Activated CD8-positive, alpha-beta T cell treated with anti-CD3 and anti-CD28 coated beads for 36 hours (primary cell): ENCODE measurements at regions not wholly inside any gene's neighbourhood (a gene's known extent, or its start where the extent isn't known, plus 50 kb on each side); places are given as distances from the start of the nearest gene placed in this dataset.

ENCODE experiments used
- ATAC-seq: fragments of 200-7000 bp; cut with Tn5 transposase; one replicate; pipeline ENCODE4 v1.10.0; 2021; ENCODE audit warnings: mild to moderate bottlenecking, moderate library complexity
- CTCF ChIA-PET: fragments of 350-600 bp; sonication (Branson Sonifier 250); formaldehyde crosslinking; loops from one replicate; lab custom pipeline; 2021; ENCODE audit warnings: antibody characterized with exemption; lab: Charles Lee
- POLR2A ChIA-PET: fragments of 350-600 bp; sonication (Branson Sonifier 250); formaldehyde crosslinking; loops from one replicate; lab custom pipeline; 2021; ENCODE audit warnings: antibody characterized with exemption; lab: Charles Lee
- DNase-seq: peaks from one replicate; pipeline ENCODE4 v3.0.0-alpha.2; 2020
- H3K27ac Mint-ChIP-seq: one replicate; pipeline ENCODE4 v1.8.0; 2021; ENCODE audit warnings: mild to moderate bottlenecking, mixed read lengths
- H3K27me3 Mint-ChIP-seq: one replicate; pipeline ENCODE4 v1.8.0; 2021; ENCODE audit warnings: mixed read lengths
- H3K36me3 Mint-ChIP-seq: one replicate; pipeline ENCODE4 v1.8.0; 2021; ENCODE audit warnings: low read depth, mixed read lengths
- H3K4me1 Mint-ChIP-seq: one replicate; pipeline ENCODE4 v1.8.0; 2021; ENCODE audit warnings: low read depth, mixed read lengths
- H3K4me3 Mint-ChIP-seq: one replicate; pipeline ENCODE4 v1.8.0; 2021; ENCODE audit warnings: mild to moderate bottlenecking, moderate library complexity, mixed read lengths
- H3K9me3 Mint-ChIP-seq: one replicate; pipeline ENCODE4 v1.8.0; 2021; ENCODE audit warnings: mixed read lengths
- CTCF ChIP-seq: fragments of 200-600 bp; IDR thresholded peaks from one replicate; pipeline ENCODE4 v1.8.0; 2022; ENCODE audit warnings: antibody characterized with exemption, mild to moderate bottlenecking
- intact Hi-C: fragments of 100-400 bp; cut with micrococcal nuclease; formaldehyde crosslinking; loops from one replicate; pipeline ENCODE4 v1.10.0; 2022

DNA sequence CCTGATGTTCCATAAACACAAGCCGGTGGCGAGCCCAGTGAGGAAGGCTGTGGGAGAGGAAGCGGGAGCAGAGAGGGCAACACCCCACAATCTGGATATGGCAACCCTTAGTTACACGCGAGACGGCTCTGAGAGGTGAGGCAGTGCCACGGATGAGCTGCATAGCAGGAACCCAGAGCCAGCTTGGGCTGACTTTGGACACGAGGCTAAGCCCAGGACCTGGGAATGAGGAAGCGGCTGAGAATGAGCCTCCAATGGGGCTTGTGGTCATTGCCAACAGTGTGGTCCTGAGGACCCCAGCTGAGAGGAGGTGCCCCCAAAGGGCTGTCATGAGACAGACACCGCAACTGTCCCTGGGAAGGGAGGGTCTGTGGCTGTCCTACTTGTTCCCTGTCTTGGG, 160.0 kb upstream of the SMIM23 start:
- TF ChIP-seq CTCF, result no peak

DNA sequence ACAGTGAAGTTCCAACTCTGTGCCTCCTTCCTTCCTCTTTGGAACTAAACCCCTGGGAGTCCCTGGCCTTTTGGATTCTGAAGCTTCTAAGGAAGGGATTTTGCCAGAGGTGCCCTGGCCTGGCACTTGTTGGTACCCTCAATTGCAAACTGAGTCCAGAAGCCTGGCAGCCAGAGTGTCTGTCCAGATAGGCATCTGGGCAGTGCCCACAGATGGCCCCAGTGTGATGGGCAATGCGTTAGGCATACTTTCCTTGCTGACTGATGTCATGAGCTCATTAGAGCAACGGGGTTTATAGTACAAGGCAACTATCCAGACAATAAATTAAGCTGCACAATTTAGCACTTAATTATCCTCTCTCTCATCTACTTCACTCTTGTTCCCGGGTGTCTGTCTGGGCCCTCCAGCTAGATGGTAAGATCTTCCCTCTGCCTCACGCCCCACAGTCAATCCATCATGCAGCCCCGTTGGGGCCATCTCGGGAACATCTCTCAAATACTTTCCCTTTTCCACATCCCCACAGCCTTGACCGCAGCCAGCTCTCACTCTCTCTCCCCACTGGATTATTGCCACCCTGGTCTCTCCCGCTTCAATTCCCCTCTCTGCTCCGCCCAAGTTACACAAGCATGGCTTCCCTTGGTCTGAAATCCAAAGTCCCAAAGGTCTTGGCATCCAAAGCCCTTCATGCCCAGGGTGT, 157.5 kb upstream of the SMIM23 start:
- Mint-ChIP-seq H3K27ac (no peak overlapping the region), H3K9me3 (no peaks in the 10 kb centered on the region), H3K4me3 (no peak overlapping the region), H3K4me1 (no peaks in the 10 kb centered on the region), H3K36me3 (no peaks in the 10 kb centered on the region), H3K27me3 (peaks cover 20% of the 10 kb centered on the region)
- DNase-seq, result no peak
- POLR2A ChIA-PET, result no interaction called here
- intact Hi-C loops, result no loop called here
- CTCF ChIA-PET, result no interaction called here
- no peak for TF ChIP-seq CTCF
- no peak for ATAC-seq

More for the DNA sequence above, 160.0 kb upstream of the SMIM23 start:
- no peak overlapping the region for H3K27ac Mint-ChIP-seq
- intact Hi-C loops, result no loop called here
- no peaks in the 10 kb centered on the region for H3K36me3 Mint-ChIP-seq
- no peak for DNase-seq
- H3K4me3 Mint-ChIP-seq, result no peak overlapping the region
- H3K9me3 Mint-ChIP-seq, result no peaks in the 10 kb centered on the region
- ChIA-PET POLR2A (no interaction called here), CTCF (no interaction called here)
- ATAC-seq, result no peak
- H3K27me3 Mint-ChIP-seq, result peaks cover 14% of the 10 kb centered on the region
- no peaks in the 10 kb centered on the region for H3K4me1 Mint-ChIP-seq

- no peak for TF ChIP-seq CTCF
- intact Hi-C loops, result no loop called here
- Mint-ChIP-seq H3K27me3 (peaks cover 20% of the 10 kb centered on the region), H3K36me3 (no peaks in the 10 kb centered on the region), H3K4me3 (no peak overlapping the region), H3K27ac (no peak overlapping the region), H3K4me1 (no peaks in the 10 kb centered on the region), H3K9me3 (no peaks in the 10 kb centered on the region)
- ChIA-PET CTCF (interaction anchor here (0.6 kb wide), 1 partner anchor 29 kb away, joined by 3 read pairs; no protein-coding TSS in a partner anchor), POLR2A (no interaction called here)
- ATAC-seq, result no peak
- DNase-seq, result no peak
These were observed 157.0 kb upstream of the SMIM23 start for GRCh38 chr5:171628633-171628974.

GRCh38 chr5:171629221-171629620, 156.4 kb upstream of the SMIM23 start:
- Mint-ChIP-seq H3K27ac (no peak overlapping the region), H3K27me3 (peaks cover 22% of the 10 kb centered on the region)
- CTCF ChIA-PET, result interaction anchor here (0.6 kb wide), 1 partner anchor 29 kb away, joined by 3 read pairs; no protein-coding TSS in a partner anchor

More at GRCh38 chr5:171629221-171629620, 156.4 kb upstream of the SMIM23 start:
- Mint-ChIP-seq H3K36me3 (no peaks in the 10 kb centered on the region), H3K4me3 (no peak overlapping the region), H3K4me1 (no peaks in the 10 kb centered on the region), H3K9me3 (no peaks in the 10 kb centered on the region)
- no peak for TF ChIP-seq CTCF
- POLR2A ChIA-PET, result no interaction called here
- no peak for ATAC-seq
- intact Hi-C loops, result no loop called here
- DNase-seq, result no peak
